Right kidney (tissue), 1 donor: ENCODE measurements at regions not wholly inside any gene's neighbourhood (a gene's known extent, or its start where the extent isn't known, plus 50 kb on each side); places are given as distances from the start of the nearest gene placed in this dataset.

Source experiments
- DNase-seq: peaks from one replicate; pipeline ENCODE4 v3.0.0-alpha.2; 2016

GRCh38 chr13:105670179-105670990, 865.1 kb downstream of the EFNB2 start:
- peak; percentile 23 for DNase-seq

GRCh38 chr13:105665284-105665683, 870.2 kb downstream of the EFNB2 start:
- DNase-seq, result no peak

GRCh38 chr13:105663182-105663581, 872.3 kb downstream of the EFNB2 start:
- no peak for DNase-seq

DNA sequence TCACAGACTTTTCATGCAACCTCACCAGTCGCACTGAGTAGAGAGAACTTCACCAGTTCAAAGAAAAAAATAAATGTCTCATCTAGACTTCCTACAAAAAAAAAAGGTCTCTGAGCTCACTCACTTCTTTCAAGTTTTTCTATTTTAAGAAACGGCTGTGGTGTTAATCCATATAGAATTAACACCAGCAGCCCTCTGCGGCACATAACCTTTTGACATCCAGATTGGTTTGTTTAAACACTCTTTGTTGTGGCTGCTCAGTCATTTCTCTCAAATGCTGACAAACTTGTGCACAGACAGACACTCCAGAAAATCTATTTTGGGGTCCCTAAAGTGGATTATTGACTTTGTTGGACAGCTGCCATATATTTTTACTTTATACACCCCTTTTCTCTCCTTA, 874.9 kb downstream of the EFNB2 start:
- no peak for DNase-seq

DNA sequence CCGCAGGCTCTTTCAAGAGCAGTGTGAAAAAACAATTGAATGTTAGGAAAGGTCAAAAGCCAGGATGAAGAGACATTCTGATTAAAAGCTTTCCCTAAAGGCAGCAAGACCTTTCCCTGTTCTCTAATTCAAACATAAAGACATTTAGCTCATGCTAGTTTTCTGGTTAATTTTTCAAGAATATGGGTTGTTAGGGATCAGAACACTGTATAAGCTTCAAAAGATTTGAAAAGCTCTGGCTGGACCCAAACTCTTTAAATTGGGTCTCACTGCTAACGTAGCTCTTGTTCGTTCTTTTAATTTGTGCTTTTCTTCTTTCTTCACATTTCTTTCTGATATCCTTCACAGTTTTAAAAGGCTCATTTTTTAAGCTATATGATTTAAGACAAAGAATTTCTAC, 877.0 kb downstream of the EFNB2 start:
- no peak for DNase-seq

- DNase-seq, result no peak
Observed at GRCh38 chr13:105655046-105655445, 880.4 kb downstream of the EFNB2 start.

DNA sequence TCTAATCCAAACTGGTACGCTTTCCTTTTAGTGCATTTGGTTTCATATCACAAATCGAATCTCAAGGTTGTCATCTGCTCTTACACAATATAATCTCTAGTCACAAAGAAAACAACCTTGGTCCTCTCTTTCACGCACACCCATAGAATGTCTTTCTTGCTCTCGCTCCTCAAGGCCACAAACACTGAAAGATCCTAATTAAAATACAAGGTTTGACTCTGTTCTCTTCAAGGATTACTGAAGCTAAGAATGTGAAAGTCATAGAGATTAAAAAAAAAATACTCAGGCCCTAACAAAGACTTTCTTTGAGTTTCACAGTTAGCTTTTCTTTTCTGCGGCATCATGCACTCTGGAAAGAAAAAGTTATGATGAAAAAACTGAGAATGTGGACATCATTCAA, 891.5 kb downstream of the EFNB2 start:
- DNase-seq, result no peak

DNA sequence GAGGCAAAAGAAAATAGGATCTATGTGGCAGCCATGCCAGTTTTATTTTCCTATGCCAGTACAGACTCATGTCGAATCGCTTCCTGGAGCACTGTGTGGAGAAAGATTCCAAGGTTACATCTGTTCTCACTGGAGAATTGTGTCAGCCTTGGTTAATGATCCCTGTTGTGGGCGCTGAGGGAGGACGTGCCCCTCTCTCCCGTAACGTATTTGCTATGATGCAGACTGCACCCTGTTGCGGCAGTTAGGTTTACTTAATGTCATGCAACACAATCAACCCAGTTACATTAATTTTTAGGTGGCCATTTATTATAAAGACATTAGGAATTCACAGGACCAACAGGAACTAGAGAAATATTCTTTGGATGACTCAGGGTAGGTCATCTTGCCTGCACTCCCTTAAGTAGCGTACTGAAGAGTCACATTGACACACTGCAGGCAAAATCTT, 892.9 kb downstream of the EFNB2 start:
- DNase-seq, result no peak

GRCh38 chr13:105641121-105641520, 894.3 kb downstream of the EFNB2 start:
- no peak for DNase-seq

GRCh38 chr13:105638426-105638825, 897.0 kb downstream of the EFNB2 start:
- DNase-seq, result no peak

- no peak for DNase-seq
Observed at GRCh38 chr13:105634059-105634458, 901.4 kb downstream of the EFNB2 start.

DNA sequence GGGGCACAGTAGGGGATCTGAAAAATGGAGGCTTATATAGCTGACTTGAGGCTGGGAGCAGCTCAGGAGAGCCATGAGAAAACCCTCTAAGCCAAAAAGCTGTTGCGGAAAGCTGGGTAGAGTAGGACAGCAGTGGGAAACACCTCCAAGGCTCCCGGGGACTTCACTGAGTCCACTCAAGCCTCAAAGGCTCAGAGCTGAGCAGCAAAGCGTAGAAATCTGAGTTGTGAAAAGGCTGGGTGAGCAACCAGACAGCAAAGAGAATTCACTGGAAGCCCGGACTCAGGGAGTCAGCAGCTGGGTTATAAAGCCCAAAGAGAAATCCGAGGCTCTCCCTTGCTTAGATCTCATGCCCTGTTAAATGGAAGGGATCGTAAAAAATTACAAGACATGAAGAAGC, 905.0 kb downstream of the EFNB2 start:
- no peak for DNase-seq

DNA sequence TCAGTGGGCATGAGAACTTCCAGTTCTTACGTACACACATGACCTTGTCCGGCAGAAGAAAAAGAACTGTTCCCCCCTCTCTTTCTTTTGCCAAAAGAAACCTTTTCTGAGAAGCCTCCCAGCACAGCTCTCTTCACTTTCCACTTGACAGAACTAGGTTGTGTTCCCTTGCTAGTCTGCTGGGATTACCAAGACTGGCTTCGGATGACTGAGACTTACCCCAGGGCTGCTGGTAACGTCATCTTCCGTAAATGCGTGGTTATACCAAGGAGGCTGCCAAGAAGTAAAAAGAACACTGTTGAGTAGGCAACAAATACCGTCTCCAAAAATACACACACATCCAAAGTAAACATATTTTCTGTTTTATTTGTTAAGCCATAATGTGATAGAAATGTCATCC, 908.2 kb downstream of the EFNB2 start:
- no peak for DNase-seq

GRCh38 chr13:105625691-105626090, 909.8 kb downstream of the EFNB2 start:
- DNase-seq, result peak; percentile 22

DNA sequence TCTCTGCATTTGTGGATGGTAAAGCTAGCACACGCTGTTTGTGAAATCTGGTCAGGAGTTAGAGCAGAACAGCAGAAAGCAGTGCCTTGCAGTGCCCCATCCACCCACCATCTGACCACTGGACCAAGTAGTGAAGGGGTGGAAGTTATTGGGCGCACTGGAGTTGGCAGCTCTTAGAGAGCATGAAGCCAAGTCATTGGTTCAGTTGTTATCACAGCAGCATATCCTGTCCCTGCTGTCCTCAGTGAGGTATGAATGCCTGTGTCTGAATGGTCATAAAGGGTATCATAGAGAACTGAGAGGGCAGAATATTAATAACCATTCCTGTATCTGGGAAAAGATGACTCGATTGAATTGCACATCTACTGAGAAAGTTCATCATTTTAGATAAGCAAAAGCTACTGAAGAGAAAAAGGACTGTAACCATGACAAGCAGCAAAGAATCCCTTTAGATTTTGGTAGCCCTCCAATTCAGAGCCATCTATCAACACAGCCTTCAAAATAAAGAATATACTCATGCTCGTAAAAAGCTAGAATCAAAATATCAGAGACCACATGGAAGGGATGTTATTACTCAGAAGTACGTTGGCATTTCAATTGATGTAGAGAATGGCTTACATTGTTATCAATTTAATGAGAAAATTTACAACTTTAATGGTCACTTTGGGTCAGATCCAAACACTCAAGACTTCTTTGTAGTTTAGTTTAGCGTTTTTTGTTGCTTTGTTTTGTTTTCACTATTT, 919.0 kb downstream of the EFNB2 start:
- DNase-seq, result no peak

DNA sequence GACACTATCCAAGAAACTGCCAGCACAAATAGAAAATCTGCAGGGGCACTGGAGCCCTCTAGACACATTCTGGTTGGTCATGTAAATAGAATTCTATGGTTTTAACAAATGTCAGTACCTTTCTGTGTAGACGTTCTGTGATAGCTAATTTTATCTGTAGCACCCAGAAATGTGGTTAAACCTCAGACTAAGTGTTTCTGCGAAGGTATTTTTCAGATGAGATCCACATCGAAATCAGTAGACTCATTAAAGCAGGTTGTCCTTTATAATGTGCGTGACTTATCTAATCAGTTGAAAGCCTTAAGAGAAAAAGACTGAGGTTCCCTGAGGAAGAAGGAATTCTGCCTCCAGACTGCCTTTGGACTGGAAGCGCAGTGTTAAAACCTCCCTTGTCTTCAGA, 922.9 kb downstream of the EFNB2 start:
- no peak for DNase-seq

GRCh38 chr13:105611424-105611823, 924.0 kb downstream of the EFNB2 start:
- no peak for DNase-seq

- no peak for DNase-seq
Observed at GRCh38 chr13:105608104-105608503, 927.4 kb downstream of the EFNB2 start.

DNA sequence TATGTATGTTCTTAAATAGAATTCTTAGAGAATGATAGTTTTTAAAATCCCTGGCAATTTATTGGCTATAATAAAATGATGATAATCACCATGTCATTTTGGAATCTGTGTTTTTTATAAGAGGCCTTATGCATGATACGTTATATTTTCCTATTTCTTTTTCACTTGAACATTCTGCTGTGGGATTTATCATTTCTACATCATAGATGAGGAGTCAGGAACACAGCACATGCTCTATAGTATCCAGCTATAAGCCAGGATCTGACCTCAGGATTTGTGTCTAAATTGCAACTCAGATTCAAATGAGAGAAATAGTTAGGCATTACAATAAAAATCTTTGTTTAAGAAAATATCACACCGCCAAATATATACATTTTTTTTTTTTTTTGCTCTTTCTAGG, 928.0 kb downstream of the EFNB2 start:
- DNase-seq, result no peak

GRCh38 chr13:105607016-105607415, 928.4 kb downstream of the EFNB2 start:
- DNase-seq, result no peak

DNA sequence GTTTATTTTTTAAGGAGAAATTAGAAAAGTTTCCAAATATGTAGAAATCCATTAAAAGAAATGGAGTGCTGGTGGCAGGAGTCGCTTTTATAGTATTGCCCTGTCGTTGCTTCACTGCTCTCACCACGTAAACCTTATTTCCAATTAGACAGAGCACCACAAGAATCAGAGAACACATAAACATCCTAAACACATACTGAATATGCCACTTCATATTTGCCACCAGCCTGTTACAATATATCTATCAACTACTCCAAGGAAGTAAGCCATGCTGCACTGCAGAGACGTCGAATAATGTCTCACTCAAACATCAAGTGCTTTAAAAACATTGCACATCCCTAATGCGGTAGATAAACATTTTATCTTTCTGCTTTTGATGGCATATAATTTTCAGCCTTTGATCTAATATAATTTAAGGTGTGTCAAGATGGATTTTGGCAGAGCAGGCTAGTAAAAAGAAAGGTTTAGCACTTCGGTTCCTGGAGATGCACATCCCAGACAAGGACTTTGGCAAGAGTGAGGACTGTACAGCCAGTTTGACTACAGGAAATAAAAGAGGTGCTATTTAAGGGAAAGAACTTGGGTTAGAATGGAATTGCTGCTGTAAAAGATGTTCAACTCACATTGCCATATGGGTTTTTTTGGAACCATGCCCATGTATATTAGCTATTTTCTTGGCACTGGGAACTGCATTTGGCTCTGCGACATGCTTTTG, 932.3 kb downstream of the EFNB2 start:
- DNase-seq, result no peak

DNA sequence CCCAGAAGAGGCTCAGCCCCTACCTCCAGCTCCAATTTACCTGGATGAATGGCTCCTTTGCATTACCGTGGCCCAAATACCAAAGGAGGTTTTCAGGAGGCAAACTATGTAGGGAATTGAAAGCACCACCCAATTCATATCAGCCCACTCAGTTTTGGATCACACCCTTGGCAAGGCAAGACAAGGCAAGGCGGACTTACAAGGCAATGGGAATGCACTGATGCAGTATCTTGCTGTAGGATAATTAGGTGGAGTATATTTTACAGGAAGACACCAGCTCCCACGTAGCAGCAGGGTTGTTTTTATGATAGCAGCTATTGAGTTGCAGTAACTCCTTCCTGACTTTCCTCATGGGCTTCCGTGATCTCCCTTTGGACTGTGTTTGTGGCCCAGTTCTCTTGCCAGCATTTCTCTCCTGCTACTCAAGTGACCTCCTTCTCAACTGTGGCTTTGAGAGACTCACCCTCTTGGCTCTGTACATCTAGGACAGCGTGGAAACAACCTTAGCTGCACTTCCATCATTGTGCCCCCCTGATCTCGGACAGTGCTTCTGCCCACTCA, 935.9 kb downstream of the EFNB2 start:
- no peak for DNase-seq

- no peak for DNase-seq
Observed at GRCh38 chr13:105598529-105598928, 936.9 kb downstream of the EFNB2 start.
